HCT116 (cell line): ENCODE measurements at regions not wholly inside any gene's neighbourhood (a gene's known extent, or its start where the extent isn't known, plus 50 kb on each side); places are given as distances from the start of the nearest gene placed in this dataset.

Source experiments
- ATAC-seq: fragments of 200-7000 bp; cut with Tn5 transposase; 2 replicates; pipeline ENCODE4 v1.9.1; 2020; ENCODE audit warnings: mild to moderate bottlenecking, moderate library complexity
- BruUV-seq: library from RNA; stranded (reverse); fragments of 400-500 nt; replicated peaks from 2 replicates; lab custom pipeline; 2021; lab: Mats Ljungman, UMichigan
- CTCF ChIA-PET: fragments of 300-600 bp; sonication (Branson Sonifier 250); formaldehyde crosslinking; loops from one replicate; lab custom pipeline; 2021; ENCODE audit warnings: antibody characterized with exemption; lab: Charles Lee
- POLR2A ChIA-PET: fragments of 300-600, 350-600 bp; sonication (Branson Sonifier 250); formaldehyde crosslinking; loops from one replicate; lab custom pipeline; 2021; ENCODE audit warnings: antibody characterized with exemption; lab: Charles Lee
- RAD21 ChIA-PET, 2 experiments: fragments of 300-600 bp; sonication (Branson Sonifier 250); formaldehyde crosslinking; loops; one replicate each; lab custom pipeline; 2023; ENCODE audit warnings: low total read pairs in 2 of 2; ENCODE audit not compliant: uncharacterized antibody in 2 of 2, unreplicated experiment in 2 of 2, low non-redundant PET in 1 of 2; lab: Charles Lee
- DNase-seq: peaks from one replicate; pipeline ENCODE4 v3.0.0-alpha.2; 2010; ENCODE audit warnings: low read depth, low spot score
- H2AFZ ChIP-seq: fragments of 200-600 bp; shearing (Covaris generic), sonication (generic); 2 replicates; pipeline ENCODE4 v1.6.1; 2017; ENCODE audit warnings: low read depth, mixed run types, mixed read lengths, antibody characterized with exemption, low read length; ENCODE audit not compliant: poor library complexity, severe bottlenecking
- H3K27ac ChIP-seq: 2 replicates; pipeline ENCODE4 v1.5.1; 2012; ENCODE audit warnings: low read depth, low read length
- H3K27me3 ChIP-seq: fragments of 200-600 bp; sonication (generic); 2 replicates; pipeline ENCODE4 v1.6.1; 2016; ENCODE audit warnings: mixed run types, low read length, mixed read lengths; ENCODE audit not compliant: insufficient read depth
- H3K36me3 ChIP-seq, 2 experiments: fragments of 200-500 bp in 1 of 2; fragments of 200-600 bp in 1 of 2; sonication (Bioruptor generic) in 1 of 2; sonication (generic) in 1 of 2; 2 replicates each; pipeline versions ENCODE4 v1.5.1 to v1.6.1; 2014 to 2016; ENCODE audit warnings: low read length in 2 of 2, inconsistent platforms in 1 of 2, mixed read lengths in 1 of 2, mixed run types in 1 of 2; ENCODE audit not compliant: insufficient read depth in 2 of 2, control insufficient read depth in 1 of 2
- H3K4me1 ChIP-seq, 2 experiments: fragments of 200-600 bp in 1 of 2; sonication (generic) in 1 of 2; 2 replicates each; pipeline versions ENCODE4 v1.5.1 to v1.6.1; 2012 to 2017; ENCODE audit warnings: low read length in 2 of 2, inconsistent platforms in 1 of 2, mild to moderate bottlenecking in 1 of 2, mixed read lengths in 1 of 2, mixed run types in 1 of 2, moderate library complexity in 1 of 2; ENCODE audit not compliant: insufficient read depth in 2 of 2, control insufficient read depth in 1 of 2
- H3K4me2 ChIP-seq: fragments of 200-600 bp; sonication (generic); 2 replicates; pipeline ENCODE4 v1.6.1; 2017; ENCODE audit warnings: mixed run types, low read length, mixed read lengths
- H3K4me3 ChIP-seq, 2 experiments: fragments of 200-600 bp in 1 of 2; sonication (generic) in 1 of 2; replicated peaks in 1 of 2; 2 replicates each; pipeline ENCODE4 v1.5.1; 2011 to 2016; ENCODE audit warnings: low read length in 2 of 2, control low read depth in 1 of 2, low read depth in 1 of 2, mild to moderate bottlenecking in 1 of 2, mixed read lengths in 1 of 2, mixed run types in 1 of 2
- H3K79me2 ChIP-seq: fragments of 200-600 bp; sonication (generic); 2 replicates; pipeline ENCODE4 v1.6.1; 2017; ENCODE audit warnings: mild to moderate bottlenecking, mixed run types, low read length, moderate library complexity, mixed read lengths; ENCODE audit not compliant: insufficient read depth
- H3K9ac ChIP-seq: fragments of 200-600 bp; sonication (generic); 2 replicates; pipeline ENCODE4 v1.6.1; 2016; ENCODE audit warnings: low read length, mixed read lengths
- H3K9me2 ChIP-seq: fragments of 200-600 bp; sonication (generic), shearing (Covaris generic); 2 replicates; pipeline ENCODE4 v1.6.1; 2017; ENCODE audit warnings: mixed run types, mild to moderate bottlenecking, moderate library complexity; ENCODE audit not compliant: insufficient read depth
- H3K9me3 ChIP-seq, 2 experiments: fragments of 200-500 bp in 1 of 2; fragments of 200-600 bp in 1 of 2; sonication (Bioruptor generic) in 1 of 2; sonication (generic) in 1 of 2; 2 replicates each; pipeline ENCODE4 v1.6.1; 2014 to 2017; ENCODE audit warnings: low read length in 2 of 2, mixed read lengths in 2 of 2, inconsistent platforms in 1 of 2, low read depth in 1 of 2, mild to moderate bottlenecking in 1 of 2, mixed run types in 1 of 2, moderate library complexity in 1 of 2; ENCODE audit not compliant: control insufficient read depth in 1 of 2, insufficient read depth in 1 of 2
- H4K20me1 ChIP-seq: fragments of 200-600 bp; sonication (generic), shearing (Covaris generic); 2 replicates; pipeline ENCODE4 v1.6.1; 2017; ENCODE audit warnings: mixed run types, mild to moderate bottlenecking, moderate library complexity; ENCODE audit not compliant: insufficient read depth
- ATF3 ChIP-seq: IDR thresholded peaks from 2 replicates; pipeline ENCODE4 v1.6.1; 2012
- CBX3 ChIP-seq: IDR thresholded peaks from 2 replicates; pipeline ENCODE4 v1.6.1; 2012; ENCODE audit warnings: low read depth
- CEBPB ChIP-seq: IDR thresholded peaks from 2 replicates; pipeline ENCODE4 v1.6.1; 2012; ENCODE audit warnings: low read depth
- CTCF ChIP-seq, 3 experiments: fragments of 200-600 bp in 1 of 3; sonication (generic) in 1 of 3; IDR thresholded peaks in 2 of 3; conservative IDR thresholded peaks in 1 of 3; 2 replicates each; pipeline ENCODE4 v1.5.1; 2012 to 2017; ENCODE audit warnings: low read depth in 2 of 3, low read length in 2 of 3, antibody characterized with exemption in 1 of 3, borderline replicate concordance in 1 of 3, control low read depth in 1 of 3, mild to moderate bottlenecking in 1 of 3, mixed read lengths in 1 of 3, mixed run types in 1 of 3, moderate library complexity in 1 of 3; ENCODE audit not compliant: insufficient read depth in 1 of 3
- EGR1 ChIP-seq: IDR thresholded peaks from 2 replicates; pipeline ENCODE4 v1.6.1; 2012; ENCODE audit warnings: low read depth
- EZH2 ChIP-seq: fragments of 200-600 bp; sonication (generic); IDR thresholded peaks from 2 replicates; pipeline ENCODE4 v1.6.1; 2017; ENCODE audit warnings: antibody characterized with exemption, mixed run types
- EZH2phosphoT487 ChIP-seq: fragments of 200-600 bp; IDR thresholded peaks from 2 replicates; pipeline ENCODE4 v1.6.1; 2018; ENCODE audit warnings: antibody characterized with exemption, borderline replicate concordance
- FOSL1 ChIP-seq: IDR thresholded peaks from 2 replicates; pipeline ENCODE4 v1.6.1; 2012; ENCODE audit warnings: low read depth
- JUND ChIP-seq: IDR thresholded peaks from 2 replicates; pipeline ENCODE4 v1.6.1; 2012
- MAX ChIP-seq: IDR thresholded peaks from 2 replicates; pipeline ENCODE4 v1.6.1; 2012
- POLR2A ChIP-seq: IDR thresholded peaks from 2 replicates; pipeline ENCODE4 v1.7.0; 2011; ENCODE audit warnings: borderline replicate concordance; ENCODE audit not compliant: insufficient read depth, insufficient read length; ENCODE audit errors: extremely low read depth
- RAD21 ChIP-seq: IDR thresholded peaks from 2 replicates; pipeline ENCODE4 v1.6.1; 2012; ENCODE audit warnings: low read depth, mild to moderate bottlenecking
- SP1 ChIP-seq: IDR thresholded peaks from 2 replicates; pipeline ENCODE4 v1.6.1; 2012; ENCODE audit warnings: low read depth
- SRF ChIP-seq: IDR thresholded peaks from 2 replicates; pipeline ENCODE4 v1.6.1; 2012; ENCODE audit warnings: low read depth
- TCF7L2 ChIP-seq: IDR thresholded peaks from 2 replicates; pipeline ENCODE4 v1.7.0; 2011; ENCODE audit warnings: borderline replicate concordance, inconsistent platforms; ENCODE audit not compliant: insufficient read depth, insufficient read length; ENCODE audit errors: extremely low read depth
- YY1 ChIP-seq: IDR thresholded peaks from 2 replicates; pipeline ENCODE4 v1.6.1; 2011; ENCODE audit warnings: low read length, low read depth, moderate library complexity, mild to moderate bottlenecking; ENCODE audit not compliant: insufficient replicate concordance; ENCODE audit errors: extremely low read depth
- ZBTB33 ChIP-seq: IDR thresholded peaks from 2 replicates; pipeline ENCODE4 v1.6.1; 2011; ENCODE audit warnings: mild to moderate bottlenecking, low read length, moderate library complexity; ENCODE audit not compliant: insufficient replicate concordance; ENCODE audit errors: extremely low read depth
- ZFX ChIP-seq: fragments of 450-650 bp; IDR thresholded peaks from 2 replicates; pipeline ENCODE4 v1.6.1; 2017
- ZNF274 ChIP-seq: fragments of 200-500 bp; sonication (Bioruptor generic); IDR thresholded peaks from 2 replicates; pipeline ENCODE4 v1.6.1; 2014; ENCODE audit warnings: mild to moderate bottlenecking, low read depth, low read length, inconsistent platforms
- intact Hi-C: fragments of 100-400 bp; cut with micrococcal nuclease; formaldehyde crosslinking; loops from 2 replicates; pipeline ENCODE4 v1.10.0; 2022

- H2AFZ ChIP-seq: no peak overlapping the region
- H3K4me1 ChIP-seq: no peaks in the 10 kb centered on the region
- no peak overlapping the region for H3K9ac ChIP-seq
- BruUV-seq: no TSS peak
- no peak for ATAC-seq
- no peaks in the 10 kb centered on the region for H3K9me3 ChIP-seq
- no peak overlapping the region for H3K4me2 ChIP-seq
- H3K27ac ChIP-seq: no peak overlapping the region
- no peak for DNase-seq
- RAD21 ChIA-PET: no interaction called here
- H4K20me1 ChIP-seq: no peaks in the 10 kb centered on the region
- no peaks in the 10 kb centered on the region for H3K9me2 ChIP-seq
- intact Hi-C loops: no loop called here
- TF ChIP-seq ZNF274 (no peak), TCF7L2 (no peak), EGR1 (no peak), YY1 (no peak), POLR2A (no peak), SP1 (no peak), CEBPB (no peak), EZH2phosphoT487 (no peak), JUND (no peak), EZH2 (no peak), CBX3 (no peak), SRF (no peak), MAX (no peak), FOSL1 (no peak), ZBTB33 (no peak), RAD21 (no peak), ZFX (no peak), ATF3 (no peak), CTCF (IDR thresholded peaks at IDR 0.05 in 2 of 3, conservative IDR thresholded peaks at IDR 0.05 in 1 of 3; ENCODE audit: borderline replicate concordance in 1 of 3, insufficient read depth in 1 of 3, low read depth in 2 of 3, low read length in 2 of 3) (no peak)
- no peaks in the 10 kb centered on the region for H3K27me3 ChIP-seq
- POLR2A ChIA-PET: no interaction called here
- CTCF ChIA-PET: no interaction called here
- no peaks in the 10 kb centered on the region for H3K36me3 ChIP-seq
- no peaks in the 10 kb centered on the region for H3K79me2 ChIP-seq
- no peak overlapping the region for H3K4me3 ChIP-seq
Measured at GRCh38 chr3:154517404-154517803, 87.4 kb upstream of the GPR149 start.
